ENCODE measurements at regions not wholly inside any gene's neighbourhood (a gene's known extent, or its start where the extent isn't known, plus 50 kb on each side); places are given as distances from the start of the nearest gene placed in this dataset.

GRCh38 chr3:43919029-43919428 lies 228.3 kb downstream of the ABHD5 start:
- H3K79me2 ChIP-seq (ENCODE audit: insufficient read depth), result no peaks in the 10 kb centered on the region
- no peaks in the 10 kb centered on the region for H3K9me2 ChIP-seq (ENCODE audit: insufficient read depth)
- H3K27ac ChIP-seq, result no peak overlapping the region
- no peak for TF ChIP-seq EZH2phosphoT487 (IDR thresholded peaks at IDR 0.05; ENCODE audit: insufficient read depth, low read depth)
- no peak for TF ChIP-seq EZH2 (IDR thresholded peaks at IDR 0.05; ENCODE audit: insufficient read depth, poor library complexity, severe bottlenecking)
- peak; percentile 51 for DNase-seq
- no peaks in the 10 kb centered on the region for H3K9me3 ChIP-seq (ENCODE audit: low read depth)
- peak overlapping the region; percentile 14 for H3K4me2 ChIP-seq (ENCODE audit: unreplicated experiment)
- H4K20me1 ChIP-seq (ENCODE audit: insufficient read depth), result no peaks in the 10 kb centered on the region
- in situ Hi-C loops (cut with MboI), result no loop called here
- no peak overlapping the region for H3K4me3 ChIP-seq
- peak overlapping the region; percentile 18; the same call in 1 of the 2 replicates for H2AFZ ChIP-seq
- H3K36me3 ChIP-seq (ENCODE audit: low read depth), result no peaks in the 10 kb centered on the region
- H3K9ac ChIP-seq, result no peak overlapping the region
- H3F3A ChIP-seq (ENCODE audit: insufficient read depth), result peaks cover 3% of the 10 kb centered on the region; the same call in 1 of the 2 replicates
- WGBS, 2 experiments (ENCODE audit: low coverage in 1 of 2, low lambda C conversion rate in 2 of 2, missing lambda C conversion rate in 2 of 2), result 41 to 45% methylated on average over 7 of the region's 7 CpGs
- H3K27me3 ChIP-seq (replicated peaks; ENCODE audit: insufficient read depth), result peaks cover 12% of the 10 kb centered on the region; the same call in 1 of the 2 replicates
- H3K4me1 ChIP-seq (ENCODE audit: insufficient read depth), result peaks cover 8% of the 10 kb centered on the region

- WGBS, 2 experiments (ENCODE audit: low coverage in 1 of 2, low lambda C conversion rate in 2 of 2, missing lambda C conversion rate in 2 of 2), result 43 to 46% methylated on average over 8 of the region's 8 CpGs
- in situ Hi-C loops (cut with MboI), result no loop called here
Observed at GRCh38 chr3:43921056-43921648, 230.4 kb downstream of the ABHD5 start.

GRCh38 chr3:43922374-43922773 lies 231.6 kb downstream of the ABHD5 start:
- H3K36me3 ChIP-seq (ENCODE audit: low read depth), result no peaks in the 10 kb centered on the region
- in situ Hi-C loops (cut with MboI), result no loop called here
- H4K20me1 ChIP-seq (ENCODE audit: insufficient read depth), result no peaks in the 10 kb centered on the region
- H3K9ac ChIP-seq, result no peak overlapping the region
- no peak overlapping the region for H3K4me2 ChIP-seq (ENCODE audit: unreplicated experiment)
- H3K27ac ChIP-seq, result no peak overlapping the region
- peaks cover 25% of the 10 kb centered on the region; the same call in 1 of the 2 replicates for H3K27me3 ChIP-seq (replicated peaks; ENCODE audit: insufficient read depth)
- H3K9me3 ChIP-seq (ENCODE audit: low read depth), result no peaks in the 10 kb centered on the region
- peaks cover 8% of the 10 kb centered on the region for H3K4me1 ChIP-seq (ENCODE audit: insufficient read depth)
- H2AFZ ChIP-seq, result no peak overlapping the region
- peaks cover 3% of the 10 kb centered on the region; the same call in 1 of the 2 replicates for H3F3A ChIP-seq (ENCODE audit: insufficient read depth)
- TF ChIP-seq EZH2 (IDR thresholded peaks at IDR 0.05; ENCODE audit: insufficient read depth, poor library complexity, severe bottlenecking), result no peak
- TF ChIP-seq EZH2phosphoT487 (IDR thresholded peaks at IDR 0.05; ENCODE audit: insufficient read depth, low read depth), result no peak
- WGBS, 2 experiments (ENCODE audit: low coverage in 1 of 2, low lambda C conversion rate in 2 of 2, missing lambda C conversion rate in 2 of 2), result 62 to 65% methylated on average over 3 of the region's 3 CpGs
- no peaks in the 10 kb centered on the region for H3K79me2 ChIP-seq (ENCODE audit: insufficient read depth)
- H3K9me2 ChIP-seq (ENCODE audit: insufficient read depth), result no peaks in the 10 kb centered on the region
- no peak for DNase-seq
- no peak overlapping the region for H3K4me3 ChIP-seq

More at GRCh38 chr3:43921056-43921648, 230.4 kb downstream of the ABHD5 start:
- no peaks in the 10 kb centered on the region for H3K9me3 ChIP-seq (ENCODE audit: low read depth)
- TF ChIP-seq EZH2phosphoT487 (IDR thresholded peaks at IDR 0.05; ENCODE audit: insufficient read depth, low read depth), result no peak
- TF ChIP-seq EZH2 (IDR thresholded peaks at IDR 0.05; ENCODE audit: insufficient read depth, poor library complexity, severe bottlenecking), result no peak
- H3K9ac ChIP-seq, result no peak overlapping the region
- H3K4me1 ChIP-seq (ENCODE audit: insufficient read depth), result peaks cover 8% of the 10 kb centered on the region
- H3K27me3 ChIP-seq (replicated peaks; ENCODE audit: insufficient read depth), result peaks cover 25% of the 10 kb centered on the region; the same call in 1 of the 2 replicates
- no peak overlapping the region for H3K4me3 ChIP-seq
- DNase-seq, result no peak
- H3K9me2 ChIP-seq (ENCODE audit: insufficient read depth), result no peaks in the 10 kb centered on the region
- no peak overlapping the region for H3K27ac ChIP-seq
- H2AFZ ChIP-seq, result no peak overlapping the region
- no peak overlapping the region for H3K4me2 ChIP-seq (ENCODE audit: unreplicated experiment)
- H4K20me1 ChIP-seq (ENCODE audit: insufficient read depth), result no peaks in the 10 kb centered on the region
- no peaks in the 10 kb centered on the region for H3K36me3 ChIP-seq (ENCODE audit: low read depth)
- peaks cover 3% of the 10 kb centered on the region; the same call in 1 of the 2 replicates for H3F3A ChIP-seq (ENCODE audit: insufficient read depth)
- no peaks in the 10 kb centered on the region for H3K79me2 ChIP-seq (ENCODE audit: insufficient read depth)

GRCh38 chr3:43923104-43923882 lies 232.6 kb downstream of the ABHD5 start:
- H3K79me2 ChIP-seq (ENCODE audit: insufficient read depth), result no peaks in the 10 kb centered on the region
- no peak overlapping the region for H2AFZ ChIP-seq
- H3K27ac ChIP-seq, result no peak overlapping the region
- H3K9me3 ChIP-seq (ENCODE audit: low read depth), result no peaks in the 10 kb centered on the region
- peaks cover 25% of the 10 kb centered on the region; the same call in 1 of the 2 replicates for H3K27me3 ChIP-seq (replicated peaks; ENCODE audit: insufficient read depth)
- H4K20me1 ChIP-seq (ENCODE audit: insufficient read depth), result no peaks in the 10 kb centered on the region
- H3K4me2 ChIP-seq (ENCODE audit: unreplicated experiment), result no peak overlapping the region
- 33% methylated on average over 12 to 13 of the region's 13 CpGs for WGBS, 2 experiments (ENCODE audit: low coverage in 1 of 2, low lambda C conversion rate in 2 of 2, missing lambda C conversion rate in 2 of 2)
- H3K9ac ChIP-seq, result no peak overlapping the region
- no peaks in the 10 kb centered on the region for H3K9me2 ChIP-seq (ENCODE audit: insufficient read depth)
- in situ Hi-C loops (cut with MboI), result no loop called here
- TF ChIP-seq EZH2 (IDR thresholded peaks at IDR 0.05; ENCODE audit: insufficient read depth, poor library complexity, severe bottlenecking), result no peak
- no peak for TF ChIP-seq EZH2phosphoT487 (IDR thresholded peaks at IDR 0.05; ENCODE audit: insufficient read depth, low read depth)
- peaks cover 8% of the 10 kb centered on the region for H3K4me1 ChIP-seq (ENCODE audit: insufficient read depth)
- no peak for DNase-seq
- H3K36me3 ChIP-seq (ENCODE audit: low read depth), result no peaks in the 10 kb centered on the region
- H3F3A ChIP-seq (ENCODE audit: insufficient read depth), result peaks cover 3% of the 10 kb centered on the region; the same call in 1 of the 2 replicates
- H3K4me3 ChIP-seq, result no peak overlapping the region

Data from GM23248 (cell line).